ENCODE measurements at regions not wholly inside any gene's neighbourhood (a gene's known extent, or its start where the extent isn't known, plus 50 kb on each side); places are given as distances from the start of the nearest gene placed in this dataset.

DNA sequence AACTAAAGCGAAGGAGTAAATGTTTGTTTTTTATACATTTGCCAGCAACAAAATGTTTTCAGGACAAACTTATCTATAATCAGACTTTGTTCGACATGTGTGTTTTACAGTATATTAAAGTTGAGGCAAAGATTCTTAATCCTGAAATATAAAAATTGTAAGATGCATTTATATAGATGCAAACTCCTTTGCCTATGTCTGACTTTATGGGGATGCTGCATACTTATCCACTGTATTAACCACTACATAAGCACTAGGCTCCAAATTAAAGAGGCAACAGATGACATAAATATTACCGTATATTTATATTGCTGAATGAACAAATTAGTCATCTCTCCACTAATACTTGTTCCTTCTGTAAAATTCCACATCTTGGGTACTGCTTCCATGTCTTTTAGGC lies 882.7 kb upstream of the ARRDC3 start:
- TF ChIP-seq, protein P1, sequence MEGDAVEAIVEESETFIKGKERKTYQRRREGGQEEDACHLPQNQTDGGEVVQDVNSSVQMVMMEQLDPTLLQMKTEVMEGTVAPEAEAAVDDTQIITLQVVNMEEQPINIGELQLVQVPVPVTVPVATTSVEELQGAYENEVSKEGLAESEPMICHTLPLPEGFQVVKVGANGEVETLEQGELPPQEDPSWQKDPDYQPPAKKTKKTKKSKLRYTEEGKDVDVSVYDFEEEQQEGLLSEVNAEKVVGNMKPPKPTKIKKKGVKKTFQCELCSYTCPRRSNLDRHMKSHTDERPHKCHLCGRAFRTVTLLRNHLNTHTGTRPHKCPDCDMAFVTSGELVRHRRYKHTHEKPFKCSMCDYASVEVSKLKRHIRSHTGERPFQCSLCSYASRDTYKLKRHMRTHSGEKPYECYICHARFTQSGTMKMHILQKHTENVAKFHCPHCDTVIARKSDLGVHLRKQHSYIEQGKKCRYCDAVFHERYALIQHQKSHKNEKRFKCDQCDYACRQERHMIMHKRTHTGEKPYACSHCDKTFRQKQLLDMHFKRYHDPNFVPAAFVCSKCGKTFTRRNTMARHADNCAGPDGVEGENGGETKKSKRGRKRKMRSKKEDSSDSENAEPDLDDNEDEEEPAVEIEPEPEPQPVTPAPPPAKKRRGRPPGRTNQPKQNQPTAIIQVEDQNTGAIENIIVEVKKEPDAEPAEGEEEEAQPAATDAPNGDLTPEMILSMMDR (IDR thresholded peaks at IDR 0.05; ENCODE audit: low read depth, low read length, poor library complexity, severe bottlenecking), result no peak
- TF ChIP-seq EZH2phosphoT487 (IDR thresholded peaks at IDR 0.05; ENCODE audit: borderline replicate concordance, low read length), result no peak

Measured in DOHH2 (cell line).